ENCODE measurements at regions not wholly inside any gene's neighbourhood (a gene's known extent, or its start where the extent isn't known, plus 50 kb on each side); places are given as distances from the start of the nearest gene placed in this dataset.

- ATAC-seq (ENCODE audit: poor library complexity) (no peak), DNase-seq (peak in 3 of 14 experiments; percentile 27 to 41 (median 38))
- peaks cover 38% of the 10 kb centered on the region for H3K27me3 Mint-ChIP-seq
- H3K9me3 Mint-ChIP-seq = no peaks in the 10 kb centered on the region
- H3K36me3 Mint-ChIP-seq (ENCODE audit: low read depth) = no peaks in the 10 kb centered on the region
- Histone ChIP-seq H3K27ac (ENCODE audit: low read depth in 1 of 2, low read length in 2 of 2) (no peak overlapping the region), H3K4me3 (ENCODE audit: low read length) (no peak overlapping the region), H3K36me3 (ENCODE audit: insufficient read depth, low read length) (no peaks in the 10 kb centered on the region), H3K27me3 (ENCODE audit: control insufficient read depth in 1 of 2, insufficient read depth in 2 of 2, low read length in 2 of 2) (no peaks in the 10 kb centered on the region), H3K9me3 (ENCODE audit: control insufficient read depth in 1 of 2, insufficient read depth in 1 of 2, low read length in 2 of 2) (no peaks in the 10 kb centered on the region), H3K4me1 (ENCODE audit: insufficient read depth, low read length) (no peaks in the 10 kb centered on the region)
- no peak overlapping the region for H3K27ac Mint-ChIP-seq
- no peak overlapping the region for H3K4me3 Mint-ChIP-seq
- no peaks in the 10 kb centered on the region for H3K4me1 Mint-ChIP-seq (ENCODE audit: low read depth)
- ChIA-PET POLR2A (no interaction called here), CTCF (no interaction called here)
- intact Hi-C loops (cut with DNase I, micrococcal nuclease) = no loop called here
- peak; percentile 50 for TF ChIP-seq CTCF (IDR thresholded peaks at IDR 0.05)
These were observed 1250.6 kb downstream of the GATA3 start for GRCh38 chr10:9305018-9305655.

- no peak overlapping the region for H3K4me3 Mint-ChIP-seq
- H3K9me3 Mint-ChIP-seq = no peaks in the 10 kb centered on the region
- CTCF ChIA-PET = interaction anchor here (1.0 kb wide), 1 partner anchor 1805 kb away, joined by 3 read pairs; no protein-coding TSS in a partner anchor
- intact Hi-C loops (cut with DNase I, micrococcal nuclease) = no loop called here
- no peak overlapping the region for H3K27ac ChIP-seq (ENCODE audit: low read depth in 1 of 2, low read length in 2 of 2)
- no peaks in the 10 kb centered on the region for H3K36me3 Mint-ChIP-seq (ENCODE audit: low read depth)
- H3K27ac Mint-ChIP-seq = no peak overlapping the region
- no peaks in the 10 kb centered on the region for H3K4me1 ChIP-seq (ENCODE audit: insufficient read depth, low read length)
- no peaks in the 10 kb centered on the region for H3K4me1 Mint-ChIP-seq (ENCODE audit: low read depth)
- H3K27me3 Mint-ChIP-seq = peaks cover 38% of the 10 kb centered on the region
- TF ChIP-seq CTCF (IDR thresholded peaks at IDR 0.05) = no peak
- H3K4me3 ChIP-seq (ENCODE audit: low read length) = no peak overlapping the region
- POLR2A ChIA-PET = no interaction called here
- no peaks in the 10 kb centered on the region for H3K9me3 ChIP-seq (ENCODE audit: control insufficient read depth in 1 of 2, insufficient read depth in 1 of 2, low read length in 2 of 2)
- DNase-seq = no peak
- H3K27me3 ChIP-seq (ENCODE audit: control insufficient read depth in 1 of 2, insufficient read depth in 2 of 2, low read length in 2 of 2) = peaks cover 0 to 4% of the 10 kb centered on the region in 2 experiments
- no peaks in the 10 kb centered on the region for H3K36me3 ChIP-seq (ENCODE audit: insufficient read depth, low read length)
- ATAC-seq (ENCODE audit: poor library complexity) = no peak
These were observed 1257.4 kb downstream of the GATA3 start for GRCh38 chr10:9311702-9312499.

GRCh38 chr10:9315292-9315691 is 1260.8 kb downstream of the GATA3 start:
- Mint-ChIP-seq H3K27me3 (peaks cover 21% of the 10 kb centered on the region), H3K4me3 (no peak overlapping the region), H3K9me3 (no peaks in the 10 kb centered on the region), H3K4me1 (ENCODE audit: low read depth) (no peaks in the 10 kb centered on the region), H3K27ac (no peak overlapping the region), H3K36me3 (ENCODE audit: low read depth) (no peaks in the 10 kb centered on the region)
- TF ChIP-seq CTCF (IDR thresholded peaks at IDR 0.05) = no peak
- intact Hi-C loops (cut with DNase I, micrococcal nuclease) = no loop called here
- no peak for DNase-seq
- Histone ChIP-seq H3K27me3 (ENCODE audit: control insufficient read depth in 1 of 2, insufficient read depth in 2 of 2, low read length in 2 of 2) (peaks cover 0 to 4% of the 10 kb centered on the region in 2 experiments), H3K4me3 (ENCODE audit: low read length) (no peak overlapping the region), H3K36me3 (ENCODE audit: insufficient read depth, low read length) (no peaks in the 10 kb centered on the region), H3K4me1 (ENCODE audit: insufficient read depth, low read length) (no peaks in the 10 kb centered on the region), H3K27ac (ENCODE audit: low read depth in 1 of 2, low read length in 2 of 2) (no peak overlapping the region), H3K9me3 (ENCODE audit: control insufficient read depth in 1 of 2, insufficient read depth in 1 of 2, low read length in 2 of 2) (no peaks in the 10 kb centered on the region)
- ChIA-PET CTCF (no interaction called here), POLR2A (no interaction called here)
- no peak for ATAC-seq (ENCODE audit: poor library complexity)

Measured in CD4-positive, alpha-beta T cell (primary cell).